ENCODE measurements at regions not wholly inside any gene's neighbourhood (a gene's known extent, or its start where the extent isn't known, plus 50 kb on each side); places are given as distances from the start of the nearest gene placed in this dataset.

- no peaks in the 10 kb centered on the region for H3K36me3 Mint-ChIP-seq
- peak; percentile 60; the same call in 1 of the 2 replicates for ATAC-seq
- POLR2A ChIA-PET = interaction anchor here (0.6 kb wide), 1 partner anchor 804 kb away, joined by 3 read pairs; no protein-coding TSS in a partner anchor
- peaks cover 39% of the 10 kb centered on the region for H3K4me1 Mint-ChIP-seq
- CTCF ChIA-PET = no interaction called here
- no peaks in the 10 kb centered on the region for H3K9me3 Mint-ChIP-seq
- no peak for TF ChIP-seq USF2 (CRISPR knock-in tag; IDR thresholded peaks at IDR 0.05)
- TF ChIP-seq ZMAT4 (CRISPR knock-in tag; IDR thresholded peaks at IDR 0.05) = no peak
- no peak for TF ChIP-seq E2F1 (CRISPR knock-in tag; IDR thresholded peaks at IDR 0.05)
- TF ChIP-seq MLX (CRISPR knock-in tag; IDR thresholded peaks at IDR 0.05) = no peak
- TF ChIP-seq E2F5 (CRISPR knock-in tag; IDR thresholded peaks at IDR 0.05) = no peak
- no peak for TF ChIP-seq ZNF425 (CRISPR knock-in tag; conservative IDR thresholded peaks at IDR 0.05)
- TF ChIP-seq GABPB1 (CRISPR knock-in tag; IDR thresholded peaks at IDR 0.05) = no peak
- no peak for TF ChIP-seq ATF3 (CRISPR knock-in tag; conservative IDR thresholded peaks at IDR 0.05)
- TF ChIP-seq ARID4B (CRISPR knock-in tag; IDR thresholded peaks at IDR 0.05; ENCODE audit: borderline replicate concordance) = no peak
- TF ChIP-seq ZNF423 (CRISPR knock-in tag; IDR thresholded peaks at IDR 0.05) = no peak
- TF ChIP-seq ZNF121 (CRISPR knock-in tag; IDR thresholded peaks at IDR 0.05) = no peak
- no peak for DNase-seq (ENCODE audit: low spot score)
- H3K4me3 Mint-ChIP-seq = no peak overlapping the region
- no peaks in the 10 kb centered on the region for H3K27me3 Mint-ChIP-seq (ENCODE audit: low read depth)
- no peak overlapping the region for H3K27ac Mint-ChIP-seq
Observed at GRCh38 chr7:91565499-91566401, 301.5 kb downstream of the FZD1 start.

- CTCF ChIA-PET = no interaction called here
- H3K27me3 Mint-ChIP-seq (ENCODE audit: low read depth) = no peaks in the 10 kb centered on the region
- H3K27ac Mint-ChIP-seq = no peak overlapping the region
- H3K4me3 Mint-ChIP-seq = no peak overlapping the region
- POLR2A ChIA-PET = no interaction called here
- DNase-seq (ENCODE audit: low spot score) = no peak
- no peaks in the 10 kb centered on the region for H3K36me3 Mint-ChIP-seq
- H3K4me1 Mint-ChIP-seq = peaks cover 39% of the 10 kb centered on the region
- H3K9me3 Mint-ChIP-seq = no peaks in the 10 kb centered on the region
- ATAC-seq = no peak
- no peak for TF ChIP-seq ZNF416 (CRISPR knock-in tag; IDR thresholded peaks at IDR 0.05)
- TF ChIP-seq RORB (CRISPR knock-in tag; IDR thresholded peaks at IDR 0.05) = no peak
- TF ChIP-seq NFYB (CRISPR knock-in tag; conservative IDR thresholded peaks at IDR 0.05; ENCODE audit: low read depth) = no peak
- no peak for TF ChIP-seq NFE2L1 (CRISPR knock-in tag; IDR thresholded peaks at IDR 0.05)
- TF ChIP-seq NR2C2 (CRISPR knock-in tag; IDR thresholded peaks at IDR 0.05) = no peak
- TF ChIP-seq ATF2 (CRISPR knock-in tag; IDR thresholded peaks at IDR 0.05; ENCODE audit: borderline replicate concordance, low read depth) = no peak
- TF ChIP-seq ATF6 (CRISPR knock-in tag; IDR thresholded peaks at IDR 0.05) = no peak
- no peak for TF ChIP-seq ETV6 (CRISPR knock-in tag; IDR thresholded peaks at IDR 0.05)
Observed at GRCh38 chr7:91566402-91566732, 302.1 kb downstream of the FZD1 start.
